Lower lobe of right lung (tissue), 2 donors: ENCODE measurements at regions not wholly inside any gene's neighbourhood (a gene's known extent, or its start where the extent isn't known, plus 50 kb on each side); places are given as distances from the start of the nearest gene placed in this dataset.

ENCODE experiments used
- ATAC-seq, 2 donors: fragments of 200-7000 bp; cut with Tn5 transposase; one replicate each; pipeline ENCODE4 v1.9.1; 2020 to 2022; ENCODE audit warnings: mild to moderate bottlenecking in 2 of 2, moderate library complexity in 2 of 2
- DNase-seq: peaks from one replicate; pipeline ENCODE4 v3.0.0-alpha.2; 2020
- H3K27ac ChIP-seq: fragments of 200-600 bp; one replicate; pipeline ENCODE4 v1.8.0; 2022
- H3K27me3 ChIP-seq: fragments of 200-600 bp; one replicate; pipeline ENCODE4 v1.8.0; 2022; ENCODE audit warnings: low read depth
- H3K36me3 ChIP-seq: fragments of 200-600 bp; one replicate; pipeline ENCODE4 v1.8.0; 2022; ENCODE audit warnings: mild to moderate bottlenecking
- H3K4me1 ChIP-seq: fragments of 200-600 bp; one replicate; pipeline ENCODE4 v1.8.0; 2022
- H3K4me3 ChIP-seq: fragments of 200-600 bp; one replicate; pipeline ENCODE4 v1.8.0; 2022; ENCODE audit warnings: mild to moderate bottlenecking
- H3K9me3 ChIP-seq: fragments of 200-600 bp; one replicate; pipeline ENCODE4 v1.8.0; 2022
- intact Hi-C: fragments of 100-400 bp; cut with DNase I; formaldehyde crosslinking; loops from one replicate; pipeline ENCODE4 v1.11.0; 2022
- TF ChIP-seq, protein P1 (sequence below): fragments of 200-600 bp; IDR thresholded peaks from one replicate; pipeline ENCODE4 v1.8.0; 2022; ENCODE audit warnings: antibody characterized with exemption, mild to moderate bottlenecking
- donor health status: DM: no; HTN: yes; CAD: no; lungs with severe emphysema.

- no peak for DNase-seq
- no peaks in the 10 kb centered on the region for H3K9me3 ChIP-seq
- no peaks in the 10 kb centered on the region for H3K36me3 ChIP-seq
- ATAC-seq: no peak
- H3K4me3 ChIP-seq: no peak overlapping the region
- H3K27ac ChIP-seq: no peak overlapping the region
- TF ChIP-seq, protein P1, sequence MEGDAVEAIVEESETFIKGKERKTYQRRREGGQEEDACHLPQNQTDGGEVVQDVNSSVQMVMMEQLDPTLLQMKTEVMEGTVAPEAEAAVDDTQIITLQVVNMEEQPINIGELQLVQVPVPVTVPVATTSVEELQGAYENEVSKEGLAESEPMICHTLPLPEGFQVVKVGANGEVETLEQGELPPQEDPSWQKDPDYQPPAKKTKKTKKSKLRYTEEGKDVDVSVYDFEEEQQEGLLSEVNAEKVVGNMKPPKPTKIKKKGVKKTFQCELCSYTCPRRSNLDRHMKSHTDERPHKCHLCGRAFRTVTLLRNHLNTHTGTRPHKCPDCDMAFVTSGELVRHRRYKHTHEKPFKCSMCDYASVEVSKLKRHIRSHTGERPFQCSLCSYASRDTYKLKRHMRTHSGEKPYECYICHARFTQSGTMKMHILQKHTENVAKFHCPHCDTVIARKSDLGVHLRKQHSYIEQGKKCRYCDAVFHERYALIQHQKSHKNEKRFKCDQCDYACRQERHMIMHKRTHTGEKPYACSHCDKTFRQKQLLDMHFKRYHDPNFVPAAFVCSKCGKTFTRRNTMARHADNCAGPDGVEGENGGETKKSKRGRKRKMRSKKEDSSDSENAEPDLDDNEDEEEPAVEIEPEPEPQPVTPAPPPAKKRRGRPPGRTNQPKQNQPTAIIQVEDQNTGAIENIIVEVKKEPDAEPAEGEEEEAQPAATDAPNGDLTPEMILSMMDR: no peak
- intact Hi-C loops: no loop called here
- H3K27me3 ChIP-seq: no peaks in the 10 kb centered on the region
- no peaks in the 10 kb centered on the region for H3K4me1 ChIP-seq
Observed at GRCh38 chr14:25803386-25804018, 753.6 kb upstream of the STXBP6 start.

DNA sequence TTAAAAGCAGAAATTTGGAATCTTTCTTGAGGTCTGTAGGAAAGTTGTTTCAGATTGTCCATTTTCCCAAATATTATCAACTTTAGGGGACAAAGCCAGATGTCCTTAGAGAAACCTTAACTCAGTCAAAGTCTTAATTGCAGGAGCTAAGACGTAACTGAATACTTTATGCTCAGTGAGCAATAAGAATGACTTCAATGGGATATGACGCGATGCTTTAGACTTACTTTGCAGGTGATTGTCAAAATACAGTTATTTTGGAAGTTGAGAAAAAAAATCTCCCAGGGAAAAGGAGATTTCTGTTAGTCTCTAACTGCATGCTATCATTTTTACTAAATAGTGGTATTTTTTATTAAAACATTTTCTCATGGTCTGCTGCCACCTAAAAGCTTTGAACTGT, 750.9 kb upstream of the STXBP6 start:
- TF ChIP-seq, protein P1: no peak
- ATAC-seq (no peak), DNase-seq (no peak)
- Histone ChIP-seq H3K27ac (no peak overlapping the region), H3K4me1 (no peaks in the 10 kb centered on the region), H3K9me3 (no peaks in the 10 kb centered on the region), H3K27me3 (no peaks in the 10 kb centered on the region), H3K4me3 (no peak overlapping the region), H3K36me3 (no peaks in the 10 kb centered on the region)
- intact Hi-C loops: no loop called here

DNA sequence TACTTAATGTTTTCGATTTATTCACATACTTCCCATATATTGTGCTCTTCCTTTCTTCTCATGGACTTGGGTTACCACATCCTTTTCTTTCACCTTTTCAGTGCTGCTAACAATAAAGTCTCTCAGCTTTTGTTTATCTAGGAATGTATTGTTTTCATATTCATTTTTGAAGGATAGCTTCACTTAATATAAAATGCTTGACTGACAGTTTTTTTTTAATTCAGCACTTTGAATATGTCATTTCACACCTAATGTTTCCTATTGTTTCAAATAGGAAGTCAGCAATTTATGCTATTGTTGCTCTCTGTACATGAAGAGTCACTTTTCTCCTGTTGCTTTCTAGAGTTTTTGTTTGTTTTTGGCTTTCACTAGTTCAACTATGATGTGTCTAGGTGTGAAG, 738.3 kb upstream of the STXBP6 start:
- Histone ChIP-seq H3K4me1 (no peaks in the 10 kb centered on the region), H3K27me3 (no peaks in the 10 kb centered on the region), H3K36me3 (no peaks in the 10 kb centered on the region), H3K27ac (no peak overlapping the region), H3K9me3 (peaks cover 7% of the 10 kb centered on the region), H3K4me3 (no peak overlapping the region)
- no peak for DNase-seq
- intact Hi-C loops: no loop called here
- ATAC-seq: no peak
- TF ChIP-seq, protein P1: no peak

- Histone ChIP-seq H3K4me1 (no peaks in the 10 kb centered on the region), H3K27me3 (no peaks in the 10 kb centered on the region), H3K36me3 (no peaks in the 10 kb centered on the region), H3K4me3 (no peak overlapping the region), H3K9me3 (no peaks in the 10 kb centered on the region), H3K27ac (no peak overlapping the region)
- intact Hi-C loops: no loop called here
- no peak for ATAC-seq
- DNase-seq: no peak
- TF ChIP-seq, protein P1: no peak
Observed at GRCh38 chr14:25765909-25766308, 716.0 kb upstream of the STXBP6 start.

DNA sequence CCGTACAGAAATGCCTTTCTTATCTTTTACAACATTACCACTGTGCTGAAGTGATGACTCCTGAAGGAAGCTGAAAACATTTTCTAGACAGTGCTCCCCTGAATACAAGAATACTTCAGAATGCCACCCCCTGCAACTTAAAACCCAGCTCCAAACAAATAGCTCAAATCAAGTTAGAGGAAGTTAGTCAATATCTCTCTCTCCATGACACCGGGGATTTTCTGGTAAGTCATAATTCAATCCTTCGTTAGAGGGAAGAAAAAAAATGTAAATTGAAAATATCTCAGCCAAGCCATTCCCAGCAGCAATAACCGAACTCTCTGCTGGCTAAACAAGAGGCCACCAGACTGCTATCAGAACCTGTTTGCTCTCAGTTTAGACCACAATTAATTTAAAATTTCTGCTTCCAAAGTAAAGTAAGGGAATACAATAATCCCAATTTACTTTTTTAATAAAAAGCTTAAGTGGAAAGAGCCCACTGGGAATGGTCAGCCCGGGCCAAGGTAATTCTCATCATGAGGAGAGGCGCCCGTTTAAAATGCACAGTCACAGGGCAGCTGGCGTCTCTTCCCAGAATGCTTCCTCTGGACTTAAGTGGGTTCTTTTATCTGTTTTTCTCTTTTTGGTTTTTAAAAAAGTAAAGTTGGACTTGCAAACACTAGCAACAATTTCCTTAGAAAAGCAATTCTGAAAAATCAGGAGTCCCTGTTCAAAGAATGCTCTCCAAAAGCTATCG, 710.1 kb upstream of the STXBP6 start:
- H3K9me3 ChIP-seq: no peaks in the 10 kb centered on the region
- ATAC-seq: no peak
- intact Hi-C loops: no loop called here
- TF ChIP-seq, protein P1: no peak
- H3K4me1 ChIP-seq: no peaks in the 10 kb centered on the region
- H3K4me3 ChIP-seq: no peak overlapping the region
- H3K27ac ChIP-seq: no peak overlapping the region
- no peaks in the 10 kb centered on the region for H3K36me3 ChIP-seq
- H3K27me3 ChIP-seq: no peaks in the 10 kb centered on the region
- DNase-seq: no peak
